Neuron (in vitro differentiated cells): ENCODE measurements at regions not wholly inside any gene's neighbourhood (a gene's known extent, or its start where the extent isn't known, plus 50 kb on each side); places are given as distances from the start of the nearest gene placed in this dataset.

Experiments
- H2AFZ ChIP-seq: one replicate; pipeline ENCODE4 v1.6.1; 2013; ENCODE audit warnings: low read depth, mild to moderate bottlenecking, inconsistent platforms, low read length, moderate library complexity
- H3K27me3 ChIP-seq: one replicate; pipeline ENCODE4 v1.6.1; 2013; ENCODE audit warnings: low read length; ENCODE audit not compliant: insufficient read depth
- H3K36me3 ChIP-seq: one replicate; pipeline ENCODE4 v1.6.1; 2013; ENCODE audit warnings: low read length; ENCODE audit not compliant: insufficient read depth
- H3K4me1 ChIP-seq: one replicate; pipeline ENCODE4 v1.6.1; 2013; ENCODE audit warnings: low read length; ENCODE audit not compliant: insufficient read depth
- H3K4me3 ChIP-seq: 2 replicates; pipeline ENCODE4 v1.5.1; 2013; ENCODE audit warnings: mild to moderate bottlenecking, low read length, moderate library complexity
- H3K9me3 ChIP-seq: one replicate; pipeline ENCODE4 v1.6.1; 2013; ENCODE audit warnings: low read length

DNA sequence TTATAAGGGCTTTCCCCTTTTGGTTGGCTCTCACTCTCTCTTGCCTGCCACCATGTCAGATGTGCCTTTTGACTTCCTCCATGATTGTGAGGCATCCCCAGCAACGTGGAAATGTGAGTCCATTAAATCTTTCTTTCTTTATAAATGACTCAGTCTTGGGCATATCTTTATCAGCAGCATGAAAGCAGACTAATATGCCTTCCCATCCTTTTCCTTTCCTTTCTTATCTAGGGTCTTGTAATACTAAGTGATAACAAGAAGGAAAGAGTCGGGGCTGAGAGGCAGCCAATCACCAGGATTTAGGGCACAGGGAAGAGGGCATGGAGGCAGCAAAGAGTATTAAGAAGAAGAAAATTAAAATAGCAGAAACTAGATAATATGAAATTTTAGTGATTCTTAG is 62.0 kb upstream of the JCAD start:
- Histone ChIP-seq H3K9me3 (no peaks in the 10 kb centered on the region), H2AFZ (no peak overlapping the region), H3K36me3 (no peaks in the 10 kb centered on the region), H3K27me3 (no peaks in the 10 kb centered on the region), H3K4me1 (peaks cover 4% of the 10 kb centered on the region), H3K4me3 (no peak overlapping the region)

DNA sequence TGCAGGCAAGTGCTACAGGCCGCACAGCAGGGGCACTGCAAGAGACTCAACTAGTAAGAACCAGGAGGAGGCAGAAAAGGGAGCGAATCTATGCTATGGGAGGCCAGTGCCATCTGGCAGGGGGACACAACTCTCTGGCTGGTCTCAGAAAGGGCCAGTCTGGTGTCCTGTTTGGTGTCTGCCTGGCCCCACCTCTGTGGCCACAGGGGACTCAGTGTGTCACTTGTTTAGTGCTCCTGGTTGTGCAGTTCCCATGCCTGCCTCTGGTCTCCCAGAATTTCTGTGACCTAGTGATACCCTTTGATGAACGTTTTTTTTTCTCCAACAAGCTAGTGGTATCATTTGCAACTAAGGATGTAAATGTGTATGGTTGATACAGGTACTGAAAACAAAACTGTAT is 59.2 kb upstream of the JCAD start:
- H2AFZ ChIP-seq = no peak overlapping the region
- H3K9me3 ChIP-seq = no peaks in the 10 kb centered on the region
- peaks cover 24% of the 10 kb centered on the region for H3K4me1 ChIP-seq
- H3K36me3 ChIP-seq = no peaks in the 10 kb centered on the region
- no peaks in the 10 kb centered on the region for H3K27me3 ChIP-seq
- H3K4me3 ChIP-seq = no peak overlapping the region

DNA sequence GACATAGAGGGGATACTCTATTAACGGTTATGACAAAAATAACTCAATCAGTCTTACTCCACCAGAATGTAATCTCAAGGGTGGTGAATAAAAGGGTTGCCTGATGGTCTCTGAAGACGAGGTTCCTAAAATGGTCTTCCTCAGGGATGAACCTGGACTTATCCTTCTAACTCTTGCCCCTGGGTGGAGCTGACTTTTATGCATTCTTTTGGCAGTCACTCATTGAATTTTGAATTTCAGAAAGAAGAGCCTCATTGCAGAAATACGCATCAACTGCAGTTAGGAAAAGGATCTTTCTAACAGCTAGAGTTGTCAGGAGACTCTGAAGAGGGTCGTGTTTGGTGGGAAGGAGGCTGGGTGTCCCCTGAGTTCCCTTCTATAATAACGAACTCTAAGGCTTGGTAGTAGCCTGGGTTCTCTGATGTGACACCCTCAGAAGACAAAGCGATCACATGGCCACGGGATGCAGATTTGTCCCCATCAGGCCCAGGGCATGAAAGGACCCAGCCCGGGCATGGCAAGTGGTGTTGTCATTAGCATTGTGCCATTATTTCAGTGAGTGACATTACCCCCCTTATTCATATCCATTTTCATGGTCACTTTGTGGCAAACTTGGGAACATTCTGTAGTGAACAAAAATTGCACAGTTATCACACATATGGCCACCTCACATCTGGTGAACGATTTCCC is 58.6 kb upstream of the JCAD start:
- no peaks in the 10 kb centered on the region for H3K9me3 ChIP-seq

DNA sequence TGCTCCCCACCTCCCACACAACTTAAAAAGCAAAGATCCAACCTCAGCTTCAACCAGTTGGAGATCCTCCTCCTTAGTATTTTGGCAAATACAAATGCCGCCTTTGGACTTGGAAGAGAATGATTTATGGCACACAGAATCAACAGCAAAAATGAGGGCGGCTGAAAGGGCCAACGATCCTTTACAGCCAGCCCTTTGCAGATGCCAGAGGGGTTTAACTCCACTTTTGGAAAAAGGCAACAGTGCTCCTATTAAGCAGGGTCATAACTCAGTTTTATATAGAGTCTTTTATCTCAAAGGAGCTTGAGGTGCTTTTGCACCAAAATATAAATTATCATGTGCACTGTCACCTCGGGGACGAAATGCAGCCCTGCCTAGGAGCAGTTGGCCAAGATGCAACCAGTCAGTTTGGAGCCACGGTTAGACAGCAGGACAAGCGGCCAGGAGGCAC is 56.7 kb upstream of the JCAD start:
- Histone ChIP-seq H3K36me3 (no peaks in the 10 kb centered on the region), H3K9me3 (no peaks in the 10 kb centered on the region), H3K4me1 (peaks cover 24% of the 10 kb centered on the region), H3K4me3 (no peak overlapping the region), H3K27me3 (no peaks in the 10 kb centered on the region), H2AFZ (peak overlapping the region; percentile 99)

More for the DNA sequence above, 58.6 kb upstream of the JCAD start:
- H2AFZ ChIP-seq = no peak overlapping the region
- H3K36me3 ChIP-seq = no peaks in the 10 kb centered on the region
- H3K4me3 ChIP-seq = no peak overlapping the region
- H3K4me1 ChIP-seq = peaks cover 24% of the 10 kb centered on the region
- no peaks in the 10 kb centered on the region for H3K27me3 ChIP-seq

DNA sequence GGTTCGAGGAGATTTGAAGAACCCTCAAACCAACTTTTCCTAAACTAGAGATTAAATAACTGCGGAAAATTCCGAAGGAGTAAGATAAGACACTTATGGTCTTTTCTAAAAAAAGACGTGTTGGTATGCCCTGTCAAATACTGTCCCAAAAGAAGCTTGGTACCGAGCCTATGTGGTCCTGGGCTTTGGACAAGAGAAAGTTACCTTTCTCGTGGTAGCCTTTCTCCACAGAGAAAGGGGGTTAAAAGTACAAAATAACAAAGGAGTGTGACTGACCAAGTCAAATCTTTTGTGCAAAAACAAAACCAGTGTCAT is 56.2 kb upstream of the JCAD start:
- Histone ChIP-seq H3K36me3 (no peaks in the 10 kb centered on the region), H3K9me3 (no peaks in the 10 kb centered on the region), H2AFZ (peak overlapping the region; percentile 99), H3K4me3 (peak overlapping the region; percentile 46), H3K27me3 (no peaks in the 10 kb centered on the region), H3K4me1 (peaks cover 24% of the 10 kb centered on the region)

DNA sequence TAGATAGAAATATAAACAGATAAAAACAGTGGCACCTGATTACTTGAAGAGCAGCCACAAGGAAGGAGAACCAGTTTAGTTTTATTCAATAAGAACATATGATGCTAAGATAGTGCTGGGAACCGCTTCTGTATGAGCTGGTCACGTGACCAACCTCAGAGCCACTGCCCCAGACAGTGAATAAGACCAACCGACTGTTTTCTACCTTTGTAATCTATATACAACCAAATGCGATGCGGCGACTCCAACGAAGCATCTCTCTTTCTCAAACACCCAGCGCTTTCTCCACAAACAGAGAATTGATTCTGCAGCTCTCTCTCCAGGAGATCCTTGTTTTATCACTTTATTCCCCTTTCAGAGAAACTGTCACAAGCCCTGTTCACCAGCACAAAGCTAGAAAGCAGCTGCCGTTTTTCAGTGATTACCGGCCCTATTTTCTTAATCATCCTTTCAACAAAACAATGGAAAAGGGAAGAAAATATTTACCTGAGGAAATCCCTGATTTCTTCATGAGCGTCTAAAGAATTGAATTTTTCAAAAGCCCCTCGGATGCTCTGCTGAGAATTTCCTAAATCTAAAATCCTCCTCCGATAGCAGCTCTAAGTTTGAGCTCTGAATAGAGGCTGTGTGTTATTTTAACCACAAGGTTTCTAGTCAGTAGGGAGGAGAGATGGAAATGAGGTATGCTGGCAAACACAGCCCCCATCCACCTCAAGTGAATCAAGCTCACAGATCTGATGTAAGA is 55.7 kb upstream of the JCAD start:
- Histone ChIP-seq H2AFZ (peak overlapping the region; percentile 99), H3K9me3 (no peaks in the 10 kb centered on the region), H3K36me3 (no peaks in the 10 kb centered on the region), H3K4me1 (peaks cover 24% of the 10 kb centered on the region), H3K4me3 (peak overlapping the region; percentile 46), H3K27me3 (no peaks in the 10 kb centered on the region)

DNA sequence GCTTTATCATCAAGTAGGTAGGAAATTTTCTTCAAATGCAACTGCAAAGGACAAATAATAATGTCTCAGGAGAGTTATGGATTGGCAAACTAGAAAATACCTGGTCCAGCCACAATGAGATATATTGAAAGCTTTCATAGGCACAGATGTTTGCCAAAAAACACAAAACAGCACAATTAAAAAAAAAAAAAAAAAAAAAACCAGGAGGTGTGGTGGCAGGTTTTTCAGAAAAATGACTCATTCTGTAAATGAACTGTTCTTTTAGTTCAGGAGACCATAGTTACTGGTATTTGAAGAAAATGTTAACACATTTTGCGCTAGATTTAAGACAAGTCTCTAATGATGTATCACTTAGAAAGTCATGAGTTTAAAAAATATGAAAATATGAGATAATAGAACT is 55.0 kb upstream of the JCAD start:
- H2AFZ ChIP-seq = peak overlapping the region; percentile 99
- no peaks in the 10 kb centered on the region for H3K9me3 ChIP-seq
- no peaks in the 10 kb centered on the region for H3K27me3 ChIP-seq
- H3K4me3 ChIP-seq = no peak overlapping the region
- H3K4me1 ChIP-seq = peaks cover 24% of the 10 kb centered on the region
- H3K36me3 ChIP-seq = no peaks in the 10 kb centered on the region

DNA sequence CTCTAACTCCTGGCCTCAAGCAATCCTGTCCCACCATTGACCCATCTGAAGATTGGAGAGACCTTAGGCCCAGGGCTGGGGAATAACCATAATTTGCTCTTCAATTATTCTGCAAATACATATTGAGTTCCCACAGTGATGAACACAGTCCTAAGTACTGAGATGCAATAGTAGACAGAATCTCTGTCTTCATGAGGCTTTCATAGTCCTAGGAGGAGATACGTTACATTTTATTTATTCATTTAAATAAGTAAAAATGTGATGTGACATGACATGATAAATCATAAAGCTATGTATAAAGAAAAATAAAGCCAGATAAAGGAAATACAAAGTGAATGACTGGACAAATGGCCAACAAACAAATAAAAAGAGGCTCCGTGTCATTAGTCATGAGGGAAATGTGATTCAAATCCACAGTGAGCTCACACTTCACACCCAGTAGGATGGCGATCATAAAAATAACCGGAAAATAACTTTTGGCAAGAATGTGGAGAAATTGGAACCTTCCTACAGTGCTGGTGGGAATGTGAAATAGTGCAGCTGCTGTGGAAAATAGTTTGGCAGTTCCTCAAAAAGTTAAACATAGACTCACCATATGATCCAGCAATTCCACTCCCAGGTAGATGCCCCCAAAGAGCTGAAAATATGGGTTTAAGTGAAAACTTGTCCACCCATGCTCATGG is 52.1 kb upstream of the JCAD start:
- Histone ChIP-seq H3K36me3 (no peaks in the 10 kb centered on the region), H3K27me3 (no peaks in the 10 kb centered on the region), H3K4me3 (no peak overlapping the region), H3K9me3 (no peaks in the 10 kb centered on the region), H3K4me1 (peaks cover 24% of the 10 kb centered on the region), H2AFZ (no peak overlapping the region)
